ENCODE measurements at regions not wholly inside any gene's neighbourhood (a gene's known extent, or its start where the extent isn't known, plus 50 kb on each side); places are given as distances from the start of the nearest gene placed in this dataset.

- DNase-seq (no peak), ATAC-seq (no peak)
- no peak for TF ChIP-seq CTCF (IDR thresholded peaks at IDR 0.05)
- Histone ChIP-seq H3K36me3 (no peaks in the 10 kb centered on the region), H3K27ac (no peak overlapping the region), H3K9me3 (peaks cover 0 to 4% (median 0%) of the 10 kb centered on the region in 11 donors), H3K4me1 (peaks cover 0 to 5% (median 0%) of the 10 kb centered on the region in 9 donors), H3K27me3 (no peaks in the 10 kb centered on the region), H3K4me3 (no peak overlapping the region)
- intact Hi-C loops (cut with DNase I): no loop called here
- 70 to 76% methylated on average over 1 of the region's 1 CpG for WGBS, 2 donors
Measured at GRCh38 chr4:13095722-13096121, 388.4 kb downstream of the RAB28 start.

GRCh38 chr4:13093170-13093569 is 391.0 kb downstream of the RAB28 start:
- 61 to 76% methylated on average over 2 of the region's 2 CpGs for WGBS, 2 donors
- ATAC-seq: peak; percentile 40 to 80 (median 50)
- Histone ChIP-seq H3K27ac (peak overlapping the region in 2 of 10 donors; percentile 0 to 32), H3K9me3 (peaks cover 0 to 4% (median 0%) of the 10 kb centered on the region in 11 donors), H3K4me3 (no peak overlapping the region), H3K27me3 (no peaks in the 10 kb centered on the region), H3K4me1 (peaks cover 0 to 18% (median 8%) of the 10 kb centered on the region in 9 donors), H3K36me3 (no peaks in the 10 kb centered on the region)
- TF ChIP-seq CTCF (IDR thresholded peaks at IDR 0.05): no peak
- DNase-seq: no peak
- intact Hi-C loops (cut with DNase I): no loop called here

- DNase-seq (peak in 1 of 2 donors; percentile 26), ATAC-seq (peak; percentile 41 to 90 (median 84))
Measured at GRCh38 chr4:13092702-13093101, 391.4 kb downstream of the RAB28 start.

GRCh38 chr4:13089659-13089998 is 394.5 kb downstream of the RAB28 start:
- DNase-seq (no peak), ATAC-seq (no peak)
- Histone ChIP-seq H3K27ac (no peak overlapping the region), H3K27me3 (no peaks in the 10 kb centered on the region), H3K9me3 (no peaks in the 10 kb centered on the region), H3K4me3 (no peak overlapping the region), H3K4me1 (peaks cover 0 to 18% (median 8%) of the 10 kb centered on the region in 9 donors), H3K36me3 (no peaks in the 10 kb centered on the region)
- no peak for TF ChIP-seq CTCF (IDR thresholded peaks at IDR 0.05)
- intact Hi-C loops (cut with DNase I): no loop called here

More at GRCh38 chr4:13092702-13093101, 391.4 kb downstream of the RAB28 start:
- TF ChIP-seq CTCF (IDR thresholded peaks at IDR 0.05): no peak
- H3K27me3 ChIP-seq: no peaks in the 10 kb centered on the region
- no peaks in the 10 kb centered on the region for H3K36me3 ChIP-seq
- intact Hi-C loops (cut with DNase I): no loop called here
- peaks cover 0 to 18% (median 8%) of the 10 kb centered on the region in 9 donors for H3K4me1 ChIP-seq
- H3K9me3 ChIP-seq: peaks cover 0 to 4% (median 0%) of the 10 kb centered on the region in 11 donors
- H3K27ac ChIP-seq: peak overlapping the region in 1 of 10 donors; percentile 32
- WGBS, 2 donors: 56 to 81% methylated on average over 1 of the region's 1 CpG
- H3K4me3 ChIP-seq: no peak overlapping the region
